BJ (cell line): ENCODE measurements at regions not wholly inside any gene's neighbourhood (a gene's known extent, or its start where the extent isn't known, plus 50 kb on each side); places are given as distances from the start of the nearest gene placed in this dataset.

Experiments
- CTCF ChIA-PET: fragments of 350-600 bp; formaldehyde crosslinking; extraction: SDS; loops from one replicate; lab custom pipeline; 2021; ENCODE audit warnings: antibody characterized with exemption, inconsistent platforms; lab: Yijun Ruan, JAX
- POLR2A ChIA-PET: fragments of 300-600 bp; sonication (Branson Sonifier 250); formaldehyde crosslinking; extraction: SDS; loops from one replicate; lab custom pipeline; 2021; ENCODE audit warnings: antibody characterized with exemption; lab: Charles Lee
- DNase-seq: peaks from one replicate; pipeline ENCODE4 v3.0.0-alpha.2; 2011; ENCODE audit warnings: low read depth
- H3K27me3 ChIP-seq: 2 replicates; pipeline ENCODE4 v1.6.0; 2011; ENCODE audit warnings: low read length; ENCODE audit not compliant: control insufficient read depth, insufficient read depth
- H3K36me3 ChIP-seq: 2 replicates; pipeline ENCODE4 v1.5.1; 2011; ENCODE audit warnings: low read length; ENCODE audit not compliant: control insufficient read depth, insufficient read depth
- H3K4me3 ChIP-seq: 2 replicates; pipeline ENCODE4 v1.5.1; 2011; ENCODE audit warnings: low read depth, mild to moderate bottlenecking, control low read depth, low read length
- TF ChIP-seq, protein P1 (sequence below): IDR thresholded peaks from 2 replicates; pipeline ENCODE4 v1.5.1; 2011; ENCODE audit warnings: low read depth, mild to moderate bottlenecking, control low read depth, inconsistent platforms, low read length, moderate library complexity; ENCODE audit not compliant: insufficient read depth

DNA sequence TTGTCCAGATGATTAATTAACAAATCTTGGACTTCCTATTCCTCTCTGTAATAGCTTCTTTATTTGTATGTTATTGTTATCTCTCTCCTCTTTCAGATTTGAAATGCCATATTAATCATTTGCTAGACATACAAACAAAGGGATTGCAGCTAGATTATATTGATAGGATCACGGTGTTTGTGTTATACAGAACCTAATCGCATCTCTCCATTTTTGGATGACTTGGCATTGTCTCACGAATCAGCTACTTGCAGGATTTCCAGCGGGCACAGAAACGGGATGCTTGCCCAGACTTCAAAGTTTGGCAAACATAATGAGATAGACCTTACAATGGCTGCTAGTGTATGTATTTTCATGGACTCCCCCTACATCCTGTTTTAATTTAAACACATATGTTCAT, 368.1 kb downstream of the TLE4 start:
- CTCF ChIA-PET = interaction anchor here (1.5 kb wide), 1 partner anchor 10 kb away, joined by 3 read pairs; no protein-coding TSS in a partner anchor
- Histone ChIP-seq H3K36me3 (no peaks in the 10 kb centered on the region), H3K27me3 (no peaks in the 10 kb centered on the region; the same call in 1 of the 2 replicates), H3K4me3 (no peak overlapping the region)
- POLR2A ChIA-PET = no interaction called here
- no peak for DNase-seq
- TF ChIP-seq, protein P1, sequence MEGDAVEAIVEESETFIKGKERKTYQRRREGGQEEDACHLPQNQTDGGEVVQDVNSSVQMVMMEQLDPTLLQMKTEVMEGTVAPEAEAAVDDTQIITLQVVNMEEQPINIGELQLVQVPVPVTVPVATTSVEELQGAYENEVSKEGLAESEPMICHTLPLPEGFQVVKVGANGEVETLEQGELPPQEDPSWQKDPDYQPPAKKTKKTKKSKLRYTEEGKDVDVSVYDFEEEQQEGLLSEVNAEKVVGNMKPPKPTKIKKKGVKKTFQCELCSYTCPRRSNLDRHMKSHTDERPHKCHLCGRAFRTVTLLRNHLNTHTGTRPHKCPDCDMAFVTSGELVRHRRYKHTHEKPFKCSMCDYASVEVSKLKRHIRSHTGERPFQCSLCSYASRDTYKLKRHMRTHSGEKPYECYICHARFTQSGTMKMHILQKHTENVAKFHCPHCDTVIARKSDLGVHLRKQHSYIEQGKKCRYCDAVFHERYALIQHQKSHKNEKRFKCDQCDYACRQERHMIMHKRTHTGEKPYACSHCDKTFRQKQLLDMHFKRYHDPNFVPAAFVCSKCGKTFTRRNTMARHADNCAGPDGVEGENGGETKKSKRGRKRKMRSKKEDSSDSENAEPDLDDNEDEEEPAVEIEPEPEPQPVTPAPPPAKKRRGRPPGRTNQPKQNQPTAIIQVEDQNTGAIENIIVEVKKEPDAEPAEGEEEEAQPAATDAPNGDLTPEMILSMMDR = no peak

DNA sequence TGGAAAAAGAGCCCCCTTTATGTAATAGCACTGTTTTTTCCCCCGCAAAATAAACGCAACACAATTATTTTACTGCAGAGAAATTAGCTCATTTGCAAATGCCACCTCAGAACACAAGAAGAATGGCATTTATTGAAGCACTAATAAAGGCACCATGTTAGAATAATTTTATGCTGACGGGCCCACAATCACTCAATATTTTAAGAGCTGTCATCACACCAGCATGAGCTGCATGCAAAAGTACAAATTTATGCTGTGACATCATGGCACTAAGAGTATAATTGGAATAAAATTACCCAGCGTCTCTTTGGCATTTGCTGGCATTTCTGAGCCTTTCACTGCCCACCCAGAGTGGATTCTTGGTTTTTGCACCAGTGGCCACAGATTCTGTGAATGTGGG, 364.6 kb downstream of the TLE4 start:
- TF ChIP-seq, protein P1 = no peak
- Histone ChIP-seq H3K4me3 (no peak overlapping the region), H3K36me3 (no peaks in the 10 kb centered on the region), H3K27me3 (no peaks in the 10 kb centered on the region; the same call in 1 of the 2 replicates)
- DNase-seq = no peak
- CTCF ChIA-PET = interaction anchor here (1.0 kb wide), 1 partner anchor 10 kb away, joined by 3 read pairs; no protein-coding TSS in a partner anchor
- POLR2A ChIA-PET = no interaction called here

DNA sequence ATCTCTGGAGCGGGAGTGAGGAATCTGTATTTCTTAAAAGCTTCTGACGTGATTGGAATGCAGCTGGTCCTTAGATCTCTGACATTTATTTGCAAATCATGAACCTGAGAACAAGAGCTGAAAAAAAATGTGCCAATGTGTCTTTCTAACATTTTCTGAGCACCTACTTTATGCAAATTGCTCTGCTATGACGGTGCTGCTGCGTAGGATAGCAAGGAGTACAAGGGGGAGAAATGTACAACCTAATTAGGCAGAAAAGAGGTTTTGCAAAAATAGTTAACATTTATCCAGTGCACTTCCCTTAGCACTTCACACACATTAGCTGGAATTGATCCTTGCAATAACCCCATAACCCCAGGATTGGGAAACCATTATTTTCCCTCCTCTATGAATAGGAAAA, 357.5 kb downstream of the TLE4 start:
- DNase-seq = no peak
- H3K4me3 ChIP-seq = no peak overlapping the region
- CTCF ChIA-PET = interaction anchor here (1.1 kb wide), 1 partner anchor 19 kb away, joined by 3 read pairs; no protein-coding TSS in a partner anchor
- no peaks in the 10 kb centered on the region for H3K36me3 ChIP-seq
- POLR2A ChIA-PET = no interaction called here
- 0 out of 2 replicates have a peak, but pooled peaks cover 2% of the 10 kb centered on the region for H3K27me3 ChIP-seq
- TF ChIP-seq, protein P1 = no peak

DNA sequence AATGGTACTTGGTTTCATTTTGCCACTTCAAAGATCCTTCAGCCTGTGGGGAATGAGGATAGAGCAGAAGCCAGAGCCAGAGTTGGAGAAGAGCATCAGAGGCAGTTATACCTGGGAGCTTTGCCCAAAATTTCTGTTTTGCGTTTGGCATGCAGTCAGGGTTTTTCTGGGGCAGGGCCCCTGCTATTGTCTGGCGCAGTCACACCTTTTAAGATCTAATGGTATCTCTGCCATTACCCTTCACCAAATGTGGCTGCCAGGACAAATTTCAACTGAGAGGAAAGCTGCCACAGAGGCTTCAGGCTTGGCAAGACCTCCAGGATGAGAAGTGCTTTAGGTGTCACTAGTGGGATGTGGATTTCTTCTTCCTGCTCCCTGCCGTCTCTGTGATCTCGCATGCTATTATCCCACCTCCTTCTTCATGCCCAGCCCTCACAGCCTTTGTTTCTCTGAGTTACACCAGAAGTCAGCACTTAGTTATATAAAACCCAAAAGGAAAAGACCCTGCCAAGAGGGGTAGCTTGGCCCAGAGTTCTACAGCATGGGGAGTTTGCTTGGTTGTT, 357.0 kb downstream of the TLE4 start:
- no peak for DNase-seq
- TF ChIP-seq, protein P1 = no peak
- H3K36me3 ChIP-seq = no peaks in the 10 kb centered on the region
- ChIA-PET CTCF (interaction anchor here (1.1 kb wide), 1 partner anchor 18 kb away, joined by 3 read pairs; no protein-coding TSS in a partner anchor), POLR2A (no interaction called here)
- H3K27me3 ChIP-seq = 0 out of 2 replicates have a peak, but pooled peaks cover 2% of the 10 kb centered on the region
- no peak overlapping the region for H3K4me3 ChIP-seq

DNA sequence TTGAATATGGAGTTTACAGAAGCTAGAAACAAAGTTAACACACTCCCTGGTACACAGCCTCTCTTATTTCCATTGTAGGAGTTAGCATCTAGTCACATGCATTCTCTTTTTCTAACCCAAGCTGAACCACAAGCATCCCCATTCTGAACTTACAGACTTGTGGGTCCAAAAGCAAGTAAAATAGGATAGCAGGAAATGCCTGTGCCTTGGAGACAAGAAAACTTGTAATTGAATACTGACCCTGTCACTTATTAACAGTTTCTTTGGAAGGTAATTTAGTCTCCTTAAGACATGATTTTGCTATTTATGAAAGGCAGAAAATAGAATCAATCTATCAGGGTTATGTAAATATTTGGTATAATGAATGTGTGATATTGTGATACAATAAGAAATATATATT, 353.6 kb downstream of the TLE4 start:
- TF ChIP-seq, protein P1 = no peak
- CTCF ChIA-PET = no interaction called here
- Histone ChIP-seq H3K36me3 (no peaks in the 10 kb centered on the region), H3K27me3 (no peaks in the 10 kb centered on the region), H3K4me3 (no peak overlapping the region)
- DNase-seq = no peak
- POLR2A ChIA-PET = no interaction called here
